ENCODE measurements at regions not wholly inside any gene's neighbourhood (a gene's known extent, or its start where the extent isn't known, plus 50 kb on each side); places are given as distances from the start of the nearest gene placed in this dataset.

- no peak for TF ChIP-seq EZH2 (IDR thresholded peaks at IDR 0.05; ENCODE audit: borderline replicate concordance, low read depth, low read length, poor library complexity, severe bottlenecking)
- TF ChIP-seq, protein P1, sequence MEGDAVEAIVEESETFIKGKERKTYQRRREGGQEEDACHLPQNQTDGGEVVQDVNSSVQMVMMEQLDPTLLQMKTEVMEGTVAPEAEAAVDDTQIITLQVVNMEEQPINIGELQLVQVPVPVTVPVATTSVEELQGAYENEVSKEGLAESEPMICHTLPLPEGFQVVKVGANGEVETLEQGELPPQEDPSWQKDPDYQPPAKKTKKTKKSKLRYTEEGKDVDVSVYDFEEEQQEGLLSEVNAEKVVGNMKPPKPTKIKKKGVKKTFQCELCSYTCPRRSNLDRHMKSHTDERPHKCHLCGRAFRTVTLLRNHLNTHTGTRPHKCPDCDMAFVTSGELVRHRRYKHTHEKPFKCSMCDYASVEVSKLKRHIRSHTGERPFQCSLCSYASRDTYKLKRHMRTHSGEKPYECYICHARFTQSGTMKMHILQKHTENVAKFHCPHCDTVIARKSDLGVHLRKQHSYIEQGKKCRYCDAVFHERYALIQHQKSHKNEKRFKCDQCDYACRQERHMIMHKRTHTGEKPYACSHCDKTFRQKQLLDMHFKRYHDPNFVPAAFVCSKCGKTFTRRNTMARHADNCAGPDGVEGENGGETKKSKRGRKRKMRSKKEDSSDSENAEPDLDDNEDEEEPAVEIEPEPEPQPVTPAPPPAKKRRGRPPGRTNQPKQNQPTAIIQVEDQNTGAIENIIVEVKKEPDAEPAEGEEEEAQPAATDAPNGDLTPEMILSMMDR (conservative IDR thresholded peaks at IDR 0.05; ENCODE audit: low read depth, low read length): no peak
- Histone ChIP-seq H3K4me1 (ENCODE audit: insufficient read depth, low read length, poor library complexity, severe bottlenecking) (no peaks in the 10 kb centered on the region), H3K4me3 (ENCODE audit: low read depth, low read length, poor library complexity, severe bottlenecking) (no peak overlapping the region), H3K27me3 (replicated peaks; ENCODE audit: insufficient read depth, low read depth, low read length, poor library complexity) (no peaks in the 10 kb centered on the region), H3K9me3 (ENCODE audit: low read depth, low read length, poor library complexity, severe bottlenecking) (no peaks in the 10 kb centered on the region), H3K27ac (ENCODE audit: low read depth, low read length, poor library complexity, severe bottlenecking) (no peak overlapping the region), H3K36me3 (ENCODE audit: insufficient read depth, low read length, poor library complexity, severe bottlenecking) (no peaks in the 10 kb centered on the region)
- DNase-seq (ENCODE audit: low spot score): no peak
- no TSS peak for BruUV-seq (replicated peaks)
- intact Hi-C loops (cut with micrococcal nuclease; ENCODE audit: unreplicated experiment): no loop called here
- POLR2A ChIA-PET (ENCODE audit: low non-redundant PET): no interaction called here
- CTCF ChIA-PET: no interaction called here
Measured at GRCh38 chr9:84170521-84171141, 169.9 kb downstream of the SLC28A3 start.

GRCh38 chr9:84173961-84174360, 166.6 kb downstream of the SLC28A3 start:
- intact Hi-C loops (cut with micrococcal nuclease; ENCODE audit: unreplicated experiment): loop anchor here (1.0 kb wide), 1 partner anchor 236 kb away; no protein-coding TSS in a partner anchor
- ChIA-PET CTCF (no interaction called here), POLR2A (ENCODE audit: low non-redundant PET) (no interaction called here)
- no peak for DNase-seq (ENCODE audit: low spot score)
- Histone ChIP-seq H3K4me1 (ENCODE audit: insufficient read depth, low read length, poor library complexity, severe bottlenecking) (no peaks in the 10 kb centered on the region), H3K9me3 (ENCODE audit: low read depth, low read length, poor library complexity, severe bottlenecking) (no peaks in the 10 kb centered on the region), H3K27ac (ENCODE audit: low read depth, low read length, poor library complexity, severe bottlenecking) (no peak overlapping the region), H3K4me3 (ENCODE audit: low read depth, low read length, poor library complexity, severe bottlenecking) (no peak overlapping the region), H3K27me3 (replicated peaks; ENCODE audit: insufficient read depth, low read depth, low read length, poor library complexity) (no peaks in the 10 kb centered on the region), H3K36me3 (ENCODE audit: insufficient read depth, low read length, poor library complexity, severe bottlenecking) (no peaks in the 10 kb centered on the region)
- no peak for TF ChIP-seq EZH2 (IDR thresholded peaks at IDR 0.05; ENCODE audit: borderline replicate concordance, low read depth, low read length, poor library complexity, severe bottlenecking)
- TF ChIP-seq, protein P1 (conservative IDR thresholded peaks at IDR 0.05; ENCODE audit: low read depth, low read length): no peak
- BruUV-seq (replicated peaks): no TSS peak

GRCh38 chr9:84174486-84174885, 166.1 kb downstream of the SLC28A3 start:
- DNase-seq (ENCODE audit: low spot score): no peak
- no peak for TF ChIP-seq EZH2 (IDR thresholded peaks at IDR 0.05; ENCODE audit: borderline replicate concordance, low read depth, low read length, poor library complexity, severe bottlenecking)
- TF ChIP-seq, protein P1 (conservative IDR thresholded peaks at IDR 0.05; ENCODE audit: low read depth, low read length): no peak
- intact Hi-C loops (cut with micrococcal nuclease; ENCODE audit: unreplicated experiment): no loop called here
- Histone ChIP-seq H3K9me3 (ENCODE audit: low read depth, low read length, poor library complexity, severe bottlenecking) (no peaks in the 10 kb centered on the region), H3K4me3 (ENCODE audit: low read depth, low read length, poor library complexity, severe bottlenecking) (no peak overlapping the region), H3K4me1 (ENCODE audit: insufficient read depth, low read length, poor library complexity, severe bottlenecking) (no peaks in the 10 kb centered on the region), H3K27me3 (replicated peaks; ENCODE audit: insufficient read depth, low read depth, low read length, poor library complexity) (no peaks in the 10 kb centered on the region), H3K27ac (ENCODE audit: low read depth, low read length, poor library complexity, severe bottlenecking) (no peak overlapping the region), H3K36me3 (ENCODE audit: insufficient read depth, low read length, poor library complexity, severe bottlenecking) (no peaks in the 10 kb centered on the region)
- POLR2A ChIA-PET (ENCODE audit: low non-redundant PET): no interaction called here
- CTCF ChIA-PET: no interaction called here
- no TSS peak for BruUV-seq (replicated peaks)
